ENCODE measurements at regions not wholly inside any gene's neighbourhood (a gene's known extent, or its start where the extent isn't known, plus 50 kb on each side); places are given as distances from the start of the nearest gene placed in this dataset.

DNA sequence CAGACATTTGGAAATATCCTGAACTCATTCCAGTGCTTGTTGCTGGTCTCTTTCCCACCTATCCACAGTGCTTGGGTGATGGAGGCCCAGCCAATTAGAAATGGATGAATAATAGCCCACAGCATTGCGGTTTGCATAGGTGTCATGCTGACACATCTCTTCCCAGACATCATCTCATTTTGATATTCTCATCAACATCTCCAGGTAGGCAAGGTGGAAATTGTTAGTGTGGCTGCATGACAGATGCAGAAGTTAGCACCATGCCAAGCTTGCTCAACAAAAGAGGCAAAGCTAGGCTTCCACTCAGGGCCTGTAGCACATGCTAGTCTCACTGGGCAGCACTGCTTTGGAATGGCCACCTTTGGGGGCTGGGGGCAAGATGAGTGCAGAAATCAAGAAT lies 1118.9 kb downstream of the VRK1 start:
- no peaks in the 10 kb centered on the region for H3K27me3 Mint-ChIP-seq (ENCODE audit: insufficient read depth)
- peak; percentile 8 for DNase-seq
- H3K4me3 ChIP-seq (ENCODE audit: low read length), result no peak overlapping the region
- no peaks in the 10 kb centered on the region for H3K9me3 ChIP-seq (ENCODE audit: control insufficient read depth, low read length)
- no peaks in the 10 kb centered on the region for H3K9me3 Mint-ChIP-seq
- no peaks in the 10 kb centered on the region for H3K4me1 ChIP-seq (ENCODE audit: control insufficient read depth, insufficient read depth, low read length)
- 92% methylated on average over 1 of the region's 1 CpG; no CpG with 5 or more reads in 1 of the 2 experiments for WGBS, 2 experiments (ENCODE audit: insufficient coverage in 1 of 2, insufficient read length in 1 of 2)
- TF ChIP-seq, protein P1, sequence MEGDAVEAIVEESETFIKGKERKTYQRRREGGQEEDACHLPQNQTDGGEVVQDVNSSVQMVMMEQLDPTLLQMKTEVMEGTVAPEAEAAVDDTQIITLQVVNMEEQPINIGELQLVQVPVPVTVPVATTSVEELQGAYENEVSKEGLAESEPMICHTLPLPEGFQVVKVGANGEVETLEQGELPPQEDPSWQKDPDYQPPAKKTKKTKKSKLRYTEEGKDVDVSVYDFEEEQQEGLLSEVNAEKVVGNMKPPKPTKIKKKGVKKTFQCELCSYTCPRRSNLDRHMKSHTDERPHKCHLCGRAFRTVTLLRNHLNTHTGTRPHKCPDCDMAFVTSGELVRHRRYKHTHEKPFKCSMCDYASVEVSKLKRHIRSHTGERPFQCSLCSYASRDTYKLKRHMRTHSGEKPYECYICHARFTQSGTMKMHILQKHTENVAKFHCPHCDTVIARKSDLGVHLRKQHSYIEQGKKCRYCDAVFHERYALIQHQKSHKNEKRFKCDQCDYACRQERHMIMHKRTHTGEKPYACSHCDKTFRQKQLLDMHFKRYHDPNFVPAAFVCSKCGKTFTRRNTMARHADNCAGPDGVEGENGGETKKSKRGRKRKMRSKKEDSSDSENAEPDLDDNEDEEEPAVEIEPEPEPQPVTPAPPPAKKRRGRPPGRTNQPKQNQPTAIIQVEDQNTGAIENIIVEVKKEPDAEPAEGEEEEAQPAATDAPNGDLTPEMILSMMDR (conservative IDR thresholded peaks at IDR 0.05), result no peak
- no peaks in the 10 kb centered on the region for H3K36me3 Mint-ChIP-seq (ENCODE audit: low read depth)
- H3K27ac Mint-ChIP-seq, result no peak overlapping the region
- no peaks in the 10 kb centered on the region for H3K36me3 ChIP-seq (ENCODE audit: control insufficient read depth, insufficient read depth, low read length)
- peaks cover 6% of the 10 kb centered on the region for H3K27me3 ChIP-seq (ENCODE audit: control insufficient read depth, insufficient read depth, low read length, poor library complexity, severe bottlenecking)
- H3K9ac ChIP-seq (ENCODE audit: extremely low read depth, low read length, poor library complexity, severe bottlenecking), result no peak overlapping the region
- no peak overlapping the region for H3K27ac ChIP-seq (ENCODE audit: low read depth, low read length)
- H3K4me1 Mint-ChIP-seq, result no peaks in the 10 kb centered on the region
- no peak overlapping the region for H3K4me3 Mint-ChIP-seq

DNA sequence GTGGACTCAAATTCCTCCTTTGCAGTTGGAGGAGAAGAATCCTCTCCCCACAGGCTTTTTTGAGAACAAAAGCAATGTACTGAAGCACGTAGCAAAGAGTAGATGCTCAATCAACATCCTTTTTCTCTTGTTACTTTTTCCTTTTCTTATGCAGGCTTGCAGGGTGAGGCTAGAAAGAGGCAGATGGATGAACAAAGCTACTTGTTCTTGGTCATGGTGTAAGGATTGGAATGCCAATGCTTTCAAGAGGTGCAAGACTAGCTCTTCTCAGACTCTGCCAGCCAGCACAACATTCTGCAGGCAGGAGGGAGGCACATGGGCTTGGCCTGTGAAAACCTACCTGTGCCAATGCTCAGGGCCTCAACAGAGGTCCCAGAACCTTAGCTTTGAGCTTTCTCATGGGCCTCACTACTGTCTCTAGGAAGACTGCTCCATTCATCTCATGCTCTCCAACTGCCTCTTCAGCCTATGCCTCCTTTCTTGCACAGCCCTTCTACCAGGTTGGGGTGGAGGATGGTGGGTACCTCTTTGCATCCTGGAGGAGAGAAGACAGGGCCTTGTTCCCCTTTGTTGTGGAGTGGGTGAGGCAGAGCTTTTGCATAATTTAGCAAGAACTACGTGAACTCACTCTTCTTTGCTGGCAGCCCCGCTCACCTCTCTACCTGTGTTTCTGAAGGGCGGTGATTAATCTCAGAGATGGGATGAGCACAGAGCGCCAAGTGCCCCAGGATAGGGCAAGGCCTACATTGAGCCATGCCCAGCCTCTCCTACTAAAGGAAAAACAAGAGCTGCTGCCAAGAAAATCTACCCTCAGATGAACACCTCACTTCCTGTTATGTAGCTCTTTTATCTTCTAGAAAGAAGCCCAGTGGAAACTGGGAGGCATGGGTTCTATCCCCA lies 1119.7 kb downstream of the VRK1 start:
- Histone ChIP-seq H3K27me3 (ENCODE audit: control insufficient read depth, insufficient read depth, low read length, poor library complexity, severe bottlenecking) (peaks cover 6% of the 10 kb centered on the region), H3K4me3 (ENCODE audit: low read length) (no peak overlapping the region), H3K27ac (ENCODE audit: low read depth, low read length) (no peak overlapping the region), H3K4me1 (ENCODE audit: control insufficient read depth, insufficient read depth, low read length) (no peaks in the 10 kb centered on the region), H3K9me3 (ENCODE audit: control insufficient read depth, low read length) (no peaks in the 10 kb centered on the region), H3K36me3 (ENCODE audit: control insufficient read depth, insufficient read depth, low read length) (no peaks in the 10 kb centered on the region), H3K9ac (ENCODE audit: extremely low read depth, low read length, poor library complexity, severe bottlenecking) (no peak overlapping the region)
- Mint-ChIP-seq H3K9me3 (no peaks in the 10 kb centered on the region), H3K36me3 (ENCODE audit: low read depth) (no peaks in the 10 kb centered on the region), H3K4me3 (no peak overlapping the region), H3K27ac (no peak overlapping the region), H3K4me1 (no peaks in the 10 kb centered on the region), H3K27me3 (ENCODE audit: insufficient read depth) (no peaks in the 10 kb centered on the region)
- TF ChIP-seq, protein P1 (conservative IDR thresholded peaks at IDR 0.05), result no peak
- 86% methylated on average over 5 of the region's 5 CpGs; no CpG with 5 or more reads in 1 of the 2 experiments for WGBS, 2 experiments (ENCODE audit: insufficient coverage in 1 of 2, insufficient read length in 1 of 2)
- peak; percentile 34 for DNase-seq

DNA sequence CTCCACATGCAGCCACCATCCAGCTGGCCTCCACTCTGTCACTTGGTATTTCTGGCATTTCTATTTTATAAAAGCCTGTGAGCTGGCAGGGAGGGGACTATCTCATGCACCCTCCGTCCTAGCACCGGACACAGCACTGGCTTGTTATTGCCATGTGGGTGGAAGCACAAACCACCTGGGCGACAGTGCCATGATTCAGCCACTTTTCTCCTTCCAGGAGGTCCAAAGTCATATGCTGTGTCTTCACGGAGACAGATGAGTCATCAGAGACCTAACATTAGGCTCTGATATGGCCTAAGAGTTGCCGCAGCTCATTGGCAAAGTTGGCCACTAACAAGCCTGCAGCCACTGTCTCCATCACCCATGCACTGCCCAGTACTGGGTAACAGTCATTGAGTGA lies 1123.0 kb downstream of the VRK1 start:
- no peaks in the 10 kb centered on the region for H3K4me1 Mint-ChIP-seq
- Histone ChIP-seq H3K9ac (ENCODE audit: extremely low read depth, low read length, poor library complexity, severe bottlenecking) (no peak overlapping the region), H3K4me3 (ENCODE audit: low read length) (no peak overlapping the region), H3K27ac (ENCODE audit: low read depth, low read length) (no peak overlapping the region), H3K9me3 (ENCODE audit: control insufficient read depth, low read length) (no peaks in the 10 kb centered on the region), H3K4me1 (ENCODE audit: control insufficient read depth, insufficient read depth, low read length) (no peaks in the 10 kb centered on the region), H3K36me3 (ENCODE audit: control insufficient read depth, insufficient read depth, low read length) (no peaks in the 10 kb centered on the region), H3K27me3 (ENCODE audit: control insufficient read depth, insufficient read depth, low read length, poor library complexity, severe bottlenecking) (peaks cover 15% of the 10 kb centered on the region)
- no peak overlapping the region for H3K27ac Mint-ChIP-seq
- H3K4me3 Mint-ChIP-seq, result no peak overlapping the region
- H3K9me3 Mint-ChIP-seq, result no peaks in the 10 kb centered on the region
- H3K36me3 Mint-ChIP-seq (ENCODE audit: low read depth), result no peaks in the 10 kb centered on the region
- H3K27me3 Mint-ChIP-seq (ENCODE audit: insufficient read depth), result peaks cover 15% of the 10 kb centered on the region
- peak; percentile 13 for DNase-seq
- TF ChIP-seq, protein P1 (conservative IDR thresholded peaks at IDR 0.05), result no peak
- 93 to 94% methylated on average over 5 of the region's 5 CpGs for WGBS, 2 experiments (ENCODE audit: insufficient coverage in 1 of 2, insufficient read length in 1 of 2)

Data from endodermal cell (in vitro differentiated cells).